NCI-H187 treated with DMSO at 0.1 percent for 48 hours (cell line): ENCODE measurements at regions not wholly inside any gene's neighbourhood (a gene's known extent, or its start where the extent isn't known, plus 50 kb on each side); places are given as distances from the start of the nearest gene placed in this dataset.
"Not testable (repeated sequence)": the region's sequence is repeated elsewhere in the genome, so short reads cannot be mapped to it uniquely, and the experiment has no call there.

Source experiments
- DNase-seq: peaks from one replicate; lab custom pipeline; 2025; lab: John Stamatoyannopoulos, UW

GRCh38 chr2:4139316-4139715 lies 435.9 kb downstream of the DCDC2C start:
- no peak for DNase-seq

GRCh38 chr2:4139731-4140130 lies 436.4 kb downstream of the DCDC2C start:
- DNase-seq = no peak

- no peak for DNase-seq
These were observed 437.1 kb downstream of the DCDC2C start for GRCh38 chr2:4140281-4140970.

- DNase-seq = peak; percentile 39
These were observed 441.4 kb downstream of the DCDC2C start for GRCh38 chr2:4144731-4145130.

GRCh38 chr2:4151521-4151920 lies 448.1 kb downstream of the DCDC2C start:
- no peak for DNase-seq

- DNase-seq = no peak
These were observed 448.7 kb downstream of the DCDC2C start for GRCh38 chr2:4152051-4152450.

GRCh38 chr2:4168834-4169233 lies 465.5 kb downstream of the DCDC2C start:
- no peak for DNase-seq

GRCh38 chr2:4174796-4175195 lies 471.4 kb downstream of the DCDC2C start:
- no peak for DNase-seq

- no peak for DNase-seq
These were observed 472.0 kb downstream of the DCDC2C start for GRCh38 chr2:4175343-4175742.

GRCh38 chr2:4180631-4181030 lies 477.3 kb downstream of the DCDC2C start:
- no peak for DNase-seq

GRCh38 chr2:4181062-4181461 lies 477.7 kb downstream of the DCDC2C start:
- no peak for DNase-seq

- no peak for DNase-seq
These were observed 485.2 kb downstream of the DCDC2C start for GRCh38 chr2:4188561-4188960.

- DNase-seq = no peak
These were observed 487.2 kb downstream of the DCDC2C start for GRCh38 chr2:4190548-4190947.

- no peak for DNase-seq
These were observed 488.7 kb downstream of the DCDC2C start for GRCh38 chr2:4192119-4192518.

- no peak for DNase-seq
These were observed 511.2 kb downstream of the DCDC2C start for GRCh38 chr2:4214444-4215205.

- no peak for DNase-seq
These were observed 514.4 kb downstream of the DCDC2C start for GRCh38 chr2:4217737-4218136.

GRCh38 chr2:4219101-4219500 lies 515.7 kb downstream of the DCDC2C start:
- no peak for DNase-seq

GRCh38 chr2:4219571-4219970 lies 516.2 kb downstream of the DCDC2C start:
- DNase-seq = no peak

- DNase-seq = no peak
These were observed 518.1 kb downstream of the DCDC2C start for GRCh38 chr2:4221434-4221833.

GRCh38 chr2:4221845-4222244 lies 518.5 kb downstream of the DCDC2C start:
- no peak for DNase-seq

GRCh38 chr2:4244422-4244821 lies 541.0 kb downstream of the DCDC2C start:
- not testable (repeated sequence) for DNase-seq

GRCh38 chr2:4246364-4247131 lies 543.2 kb downstream of the DCDC2C start:
- no peak for DNase-seq

- DNase-seq = no peak
These were observed 544.4 kb downstream of the DCDC2C start for GRCh38 chr2:4247791-4248190.
